Right ventricle myocardium superior (tissue), 1 donor: ENCODE measurements at regions not wholly inside any gene's neighbourhood (a gene's known extent, or its start where the extent isn't known, plus 50 kb on each side); places are given as distances from the start of the nearest gene placed in this dataset.
"Not testable (repeated sequence)": the region's sequence is repeated elsewhere in the genome, so short reads cannot be mapped to it uniquely, and the experiment has no call there.

Experiments
- ATAC-seq: fragments of 200-7000 bp; cut with Tn5 transposase; one replicate; pipeline ENCODE4 v1.9.1; 2020; ENCODE audit warnings: mild to moderate bottlenecking; ENCODE audit not compliant: poor library complexity
- DNase-seq: peaks from one replicate; pipeline ENCODE4 v3.0.0-alpha.2; 2020
- intact Hi-C: fragments of 100-400 bp; cut with DNase I; formaldehyde crosslinking; loops from one replicate; pipeline ENCODE4 v1.11.2; 2022
- donor health status: DM: no; HTN: yes; CAD: no; lungs with severe emphysema.

GRCh38 chr11:116384876-116385275 lies 387.9 kb downstream of the BUD13 start:
- ATAC-seq (no peak), DNase-seq (no peak)
- intact Hi-C loops, result no loop called here

- ATAC-seq (no peak), DNase-seq (no peak)
- intact Hi-C loops, result no loop called here
These were observed 388.4 kb downstream of the BUD13 start for GRCh38 chr11:116384407-116384806.

GRCh38 chr11:116379185-116379828 lies 393.5 kb downstream of the BUD13 start:
- ATAC-seq (no peak), DNase-seq (peak; percentile 41)
- intact Hi-C loops, result no loop called here

GRCh38 chr11:116376547-116376946 lies 396.2 kb downstream of the BUD13 start:
- intact Hi-C loops, result no loop called here
- DNase-seq, result no peak

GRCh38 chr11:116376054-116376453 lies 396.7 kb downstream of the BUD13 start:
- no peak for ATAC-seq
- intact Hi-C loops, result no loop called here

More at GRCh38 chr11:116376547-116376946, 396.2 kb downstream of the BUD13 start:
- no peak for ATAC-seq

GRCh38 chr11:116375221-116375620 lies 397.6 kb downstream of the BUD13 start:
- no peak for ATAC-seq
- DNase-seq, result no peak
- intact Hi-C loops, result no loop called here

More at GRCh38 chr11:116376054-116376453, 396.7 kb downstream of the BUD13 start:
- DNase-seq, result no peak

- intact Hi-C loops, result no loop called here
- no peak for DNase-seq
- ATAC-seq, result no peak
These were observed 398.7 kb downstream of the BUD13 start for GRCh38 chr11:116374085-116374484.

- intact Hi-C loops, result no loop called here
- ATAC-seq (no peak), DNase-seq (no peak)
These were observed 399.5 kb downstream of the BUD13 start for GRCh38 chr11:116373104-116373944.

- DNase-seq (no peak), ATAC-seq (no peak)
- intact Hi-C loops, result no loop called here
These were observed 401.6 kb downstream of the BUD13 start for GRCh38 chr11:116371146-116371545.

GRCh38 chr11:116368784-116369183 lies 404.0 kb downstream of the BUD13 start:
- ATAC-seq (no peak), DNase-seq (no peak)
- intact Hi-C loops, result no loop called here

- intact Hi-C loops, result no loop called here
- ATAC-seq, result no peak
- no peak for DNase-seq
These were observed 405.7 kb downstream of the BUD13 start for GRCh38 chr11:116366980-116367645.

GRCh38 chr11:116366451-116366850 lies 406.3 kb downstream of the BUD13 start:
- intact Hi-C loops, result no loop called here
- ATAC-seq (no peak), DNase-seq (no peak)

GRCh38 chr11:116364925-116365324 lies 407.9 kb downstream of the BUD13 start:
- intact Hi-C loops, DNase-seq, ATAC-seq: not testable (repeated sequence)

GRCh38 chr11:116364348-116364747 lies 408.4 kb downstream of the BUD13 start:
- intact Hi-C loops, result no loop called here
- DNase-seq (no peak), ATAC-seq (no peak)

GRCh38 chr11:116360221-116360941 lies 412.4 kb downstream of the BUD13 start:
- ATAC-seq (no peak), DNase-seq (no peak)
- intact Hi-C loops, result no loop called here

GRCh38 chr11:116357784-116358544 lies 414.8 kb downstream of the BUD13 start:
- peak; percentile 34 for ATAC-seq
- intact Hi-C loops, result no loop called here
- no peak for DNase-seq

- DNase-seq, result no peak
- no peak for ATAC-seq
- intact Hi-C loops, result no loop called here
These were observed 416.3 kb downstream of the BUD13 start for GRCh38 chr11:116356451-116356850.

GRCh38 chr11:116355104-116355503 lies 417.7 kb downstream of the BUD13 start:
- intact Hi-C loops, result no loop called here
- DNase-seq (no peak), ATAC-seq (no peak)
